CD4-positive, alpha-beta T cell (primary cell): ENCODE measurements at regions not wholly inside any gene's neighbourhood (a gene's known extent, or its start where the extent isn't known, plus 50 kb on each side); places are given as distances from the start of the nearest gene placed in this dataset.

Experiments used
- ATAC-seq: fragments of 200-7000 bp; cut with Tn5 transposase; one replicate; pipeline ENCODE4 v1.10.0; 2022; ENCODE audit warnings: mild to moderate bottlenecking; ENCODE audit not compliant: poor library complexity
- CTCF ChIA-PET: fragments of 350-600 bp; sonication (Branson Sonifier 250); formaldehyde crosslinking; loops from one replicate; lab custom pipeline; 2021; ENCODE audit warnings: antibody characterized with exemption, inconsistent platforms; lab: Charles Lee
- POLR2A ChIA-PET: fragments of 350-600 bp; sonication (Branson Sonifier 250); formaldehyde crosslinking; loops from one replicate; lab custom pipeline; 2021; ENCODE audit warnings: antibody characterized with exemption, inconsistent platforms; lab: Charles Lee
- DNase-seq, 14 experiments: peaks; one replicate each; pipeline ENCODE4 v3.0.0-alpha.2; 2013 to 2020; ENCODE audit warnings: mixed read lengths in 2 of 14
- H3K27ac ChIP-seq, 2 donors: one replicate each; pipeline versions ENCODE4 v1.5.1 to v1.7.0; 2013; ENCODE audit warnings: low read length in 2 of 2, low read depth in 1 of 2, mild to moderate bottlenecking in 1 of 2
- H3K27me3 ChIP-seq, 2 experiments: 1 replicate in 1 of 2; 2 replicates in 1 of 2; pipeline versions ENCODE4 v1.6.1 to v1.7.0; 2013; ENCODE audit warnings: low read length in 2 of 2, control low read depth in 1 of 2, mild to moderate bottlenecking in 1 of 2, moderate library complexity in 1 of 2; ENCODE audit not compliant: insufficient read depth in 2 of 2, control insufficient read depth in 1 of 2
- H3K36me3 ChIP-seq: one replicate; pipeline ENCODE4 v1.6.1; 2013; ENCODE audit warnings: low read length, control low read depth; ENCODE audit not compliant: insufficient read depth
- H3K4me1 ChIP-seq: one replicate; pipeline ENCODE4 v1.6.1; 2013; ENCODE audit warnings: low read length, control low read depth; ENCODE audit not compliant: insufficient read depth
- H3K4me3 ChIP-seq: one replicate; pipeline ENCODE4 v1.5.1; 2013; ENCODE audit warnings: mild to moderate bottlenecking, low read length, moderate library complexity
- H3K9me3 ChIP-seq, 2 experiments: 1 replicate in 1 of 2; 2 replicates in 1 of 2; pipeline versions ENCODE4 v1.6.1 to v1.7.0; 2013; ENCODE audit warnings: low read length in 2 of 2, mild to moderate bottlenecking in 2 of 2, control low read depth in 1 of 2, moderate library complexity in 1 of 2; ENCODE audit not compliant: control insufficient read depth in 1 of 2, insufficient read depth in 1 of 2
- H3K27ac Mint-ChIP-seq: one replicate; pipeline ENCODE4 v1.8.0; 2020; ENCODE audit warnings: mixed read lengths
- H3K27me3 Mint-ChIP-seq: one replicate; pipeline ENCODE4 v1.8.0; 2021; ENCODE audit warnings: mixed read lengths
- H3K36me3 Mint-ChIP-seq: one replicate; pipeline ENCODE4 v1.8.0; 2021; ENCODE audit warnings: low read depth, mixed read lengths
- H3K4me1 Mint-ChIP-seq: one replicate; pipeline ENCODE4 v1.8.0; 2021; ENCODE audit warnings: low read depth, mixed read lengths
- H3K4me3 Mint-ChIP-seq: one replicate; pipeline ENCODE4 v1.8.0; 2020; ENCODE audit warnings: mild to moderate bottlenecking, mixed read lengths
- H3K9me3 Mint-ChIP-seq: one replicate; pipeline ENCODE4 v1.8.0; 2020; ENCODE audit warnings: mixed read lengths
- CTCF ChIP-seq: fragments of 200-600 bp; IDR thresholded peaks from one replicate; pipeline ENCODE4 v1.8.0; 2022; ENCODE audit warnings: antibody characterized with exemption, mild to moderate bottlenecking
- intact Hi-C, 2 experiments: fragments of 100-400 bp; cut with DNase I in 1 of 2; cut with micrococcal nuclease in 1 of 2; formaldehyde crosslinking; loops; one replicate each; pipeline versions ENCODE4 v1.15.1 to v1.9.0; 2023 to 2025; cut with DNase I, micrococcal nuclease

- Mint-ChIP-seq H3K27ac (no peak overlapping the region), H3K4me1 (no peaks in the 10 kb centered on the region), H3K9me3 (peaks cover 10% of the 10 kb centered on the region), H3K36me3 (no peaks in the 10 kb centered on the region), H3K4me3 (no peak overlapping the region), H3K27me3 (no peaks in the 10 kb centered on the region)
- ChIA-PET CTCF (no interaction called here), POLR2A (no interaction called here)
- intact Hi-C loops = no loop called here
- Histone ChIP-seq H3K27ac (no peak overlapping the region), H3K4me3 (no peak overlapping the region), H3K27me3 (no peaks in the 10 kb centered on the region), H3K9me3 (peaks cover 0 to 5% of the 10 kb centered on the region in 2 experiments), H3K36me3 (no peaks in the 10 kb centered on the region), H3K4me1 (no peaks in the 10 kb centered on the region)
- no peak for DNase-seq
- no peak for ATAC-seq
- TF ChIP-seq CTCF = no peak
Measured at GRCh38 chr9:29437526-29437925, 1864.2 kb upstream of the C9orf72 start.

GRCh38 chr9:29439961-29440360, 1866.7 kb upstream of the C9orf72 start:
- Histone ChIP-seq H3K4me1 (no peaks in the 10 kb centered on the region), H3K27me3 (no peaks in the 10 kb centered on the region), H3K36me3 (no peaks in the 10 kb centered on the region), H3K9me3 (peaks cover 0 to 5% of the 10 kb centered on the region in 2 experiments), H3K4me3 (no peak overlapping the region), H3K27ac (no peak overlapping the region)
- Mint-ChIP-seq H3K4me3 (no peak overlapping the region), H3K9me3 (peaks cover 2% of the 10 kb centered on the region), H3K36me3 (no peaks in the 10 kb centered on the region), H3K4me1 (no peaks in the 10 kb centered on the region), H3K27me3 (no peaks in the 10 kb centered on the region), H3K27ac (no peak overlapping the region)
- intact Hi-C loops = no loop called here
- POLR2A ChIA-PET = no interaction called here
- DNase-seq (no peak), ATAC-seq (no peak)
- TF ChIP-seq CTCF = no peak
- CTCF ChIA-PET = no interaction called here

GRCh38 chr9:29440449-29440848, 1867.2 kb upstream of the C9orf72 start:
- Histone ChIP-seq H3K27me3 (no peaks in the 10 kb centered on the region), H3K4me3 (no peak overlapping the region), H3K9me3 (peaks cover 0 to 5% of the 10 kb centered on the region in 2 experiments), H3K36me3 (no peaks in the 10 kb centered on the region), H3K27ac (no peak overlapping the region), H3K4me1 (no peaks in the 10 kb centered on the region)
- no peak overlapping the region for H3K4me3 Mint-ChIP-seq
- POLR2A ChIA-PET = no interaction called here
- no peaks in the 10 kb centered on the region for H3K36me3 Mint-ChIP-seq
- ATAC-seq (no peak), DNase-seq (no peak)
- H3K9me3 Mint-ChIP-seq = peaks cover 2% of the 10 kb centered on the region
- CTCF ChIA-PET = no interaction called here
- no peak overlapping the region for H3K27ac Mint-ChIP-seq
- TF ChIP-seq CTCF = no peak
- no peaks in the 10 kb centered on the region for H3K27me3 Mint-ChIP-seq
- no peaks in the 10 kb centered on the region for H3K4me1 Mint-ChIP-seq
- intact Hi-C loops = no loop called here
